ENCODE measurements at regions not wholly inside any gene's neighbourhood (a gene's known extent, or its start where the extent isn't known, plus 50 kb on each side); places are given as distances from the start of the nearest gene placed in this dataset.

- H3K27ac ChIP-seq (ENCODE audit: poor library complexity, severe bottlenecking) = no peak overlapping the region
- no peaks in the 10 kb centered on the region for H3K9me3 ChIP-seq (ENCODE audit: severe bottlenecking)
- H3K4me3 ChIP-seq (ENCODE audit: severe bottlenecking) = no peak overlapping the region
- DNase-seq (ENCODE audit: low spot score) = no peak
- no peaks in the 10 kb centered on the region for H3K36me3 ChIP-seq (ENCODE audit: low read depth)
- H3K4me1 ChIP-seq (ENCODE audit: insufficient read depth, poor library complexity, severe bottlenecking) = no peaks in the 10 kb centered on the region
- TF ChIP-seq, protein P1, sequence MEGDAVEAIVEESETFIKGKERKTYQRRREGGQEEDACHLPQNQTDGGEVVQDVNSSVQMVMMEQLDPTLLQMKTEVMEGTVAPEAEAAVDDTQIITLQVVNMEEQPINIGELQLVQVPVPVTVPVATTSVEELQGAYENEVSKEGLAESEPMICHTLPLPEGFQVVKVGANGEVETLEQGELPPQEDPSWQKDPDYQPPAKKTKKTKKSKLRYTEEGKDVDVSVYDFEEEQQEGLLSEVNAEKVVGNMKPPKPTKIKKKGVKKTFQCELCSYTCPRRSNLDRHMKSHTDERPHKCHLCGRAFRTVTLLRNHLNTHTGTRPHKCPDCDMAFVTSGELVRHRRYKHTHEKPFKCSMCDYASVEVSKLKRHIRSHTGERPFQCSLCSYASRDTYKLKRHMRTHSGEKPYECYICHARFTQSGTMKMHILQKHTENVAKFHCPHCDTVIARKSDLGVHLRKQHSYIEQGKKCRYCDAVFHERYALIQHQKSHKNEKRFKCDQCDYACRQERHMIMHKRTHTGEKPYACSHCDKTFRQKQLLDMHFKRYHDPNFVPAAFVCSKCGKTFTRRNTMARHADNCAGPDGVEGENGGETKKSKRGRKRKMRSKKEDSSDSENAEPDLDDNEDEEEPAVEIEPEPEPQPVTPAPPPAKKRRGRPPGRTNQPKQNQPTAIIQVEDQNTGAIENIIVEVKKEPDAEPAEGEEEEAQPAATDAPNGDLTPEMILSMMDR (IDR thresholded peaks at IDR 0.05; ENCODE audit: poor library complexity, severe bottlenecking) = no peak
- ATAC-seq (ENCODE audit: low read depth) = no peak
- no peaks in the 10 kb centered on the region for H3K27me3 ChIP-seq (ENCODE audit: insufficient read depth, poor library complexity, severe bottlenecking)
These were observed 124.2 kb upstream of the TNPO1 start for GRCh38 chr5:72692231-72692637.

GRCh38 chr5:72691751-72692150 is 124.7 kb upstream of the TNPO1 start:
- no peak overlapping the region for H3K27ac ChIP-seq (ENCODE audit: poor library complexity, severe bottlenecking)
- no peaks in the 10 kb centered on the region for H3K27me3 ChIP-seq (ENCODE audit: insufficient read depth, poor library complexity, severe bottlenecking)
- DNase-seq (ENCODE audit: low spot score) (no peak), ATAC-seq (ENCODE audit: low read depth) (no peak)
- H3K9me3 ChIP-seq (ENCODE audit: severe bottlenecking) = no peaks in the 10 kb centered on the region
- TF ChIP-seq, protein P1 (IDR thresholded peaks at IDR 0.05; ENCODE audit: poor library complexity, severe bottlenecking) = no peak
- H3K36me3 ChIP-seq (ENCODE audit: low read depth) = no peaks in the 10 kb centered on the region
- no peak overlapping the region for H3K4me3 ChIP-seq (ENCODE audit: severe bottlenecking)
- no peaks in the 10 kb centered on the region for H3K4me1 ChIP-seq (ENCODE audit: insufficient read depth, poor library complexity, severe bottlenecking)

DNA sequence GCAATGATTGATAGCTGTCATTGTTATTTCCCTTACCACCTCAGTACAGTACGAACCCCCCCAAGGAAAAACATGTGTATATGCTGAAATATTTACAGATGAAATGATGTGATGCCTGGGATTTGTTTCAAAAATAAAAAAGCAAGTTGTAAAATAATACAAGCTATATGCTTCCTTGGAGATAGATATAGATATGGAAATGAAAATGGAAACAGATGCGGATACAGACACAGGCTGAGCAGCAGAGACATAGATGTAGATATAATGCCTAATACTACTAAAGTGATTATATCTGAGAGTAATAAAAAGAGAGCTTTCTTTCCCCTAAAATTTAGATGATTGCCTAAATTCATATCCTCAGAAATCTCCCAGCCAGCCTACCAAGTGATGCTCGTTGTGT is 127.5 kb upstream of the TNPO1 start:
- TF ChIP-seq, protein P1 (IDR thresholded peaks at IDR 0.05; ENCODE audit: poor library complexity, severe bottlenecking) = no peak
- no peak overlapping the region for H3K4me3 ChIP-seq (ENCODE audit: severe bottlenecking)

DNA sequence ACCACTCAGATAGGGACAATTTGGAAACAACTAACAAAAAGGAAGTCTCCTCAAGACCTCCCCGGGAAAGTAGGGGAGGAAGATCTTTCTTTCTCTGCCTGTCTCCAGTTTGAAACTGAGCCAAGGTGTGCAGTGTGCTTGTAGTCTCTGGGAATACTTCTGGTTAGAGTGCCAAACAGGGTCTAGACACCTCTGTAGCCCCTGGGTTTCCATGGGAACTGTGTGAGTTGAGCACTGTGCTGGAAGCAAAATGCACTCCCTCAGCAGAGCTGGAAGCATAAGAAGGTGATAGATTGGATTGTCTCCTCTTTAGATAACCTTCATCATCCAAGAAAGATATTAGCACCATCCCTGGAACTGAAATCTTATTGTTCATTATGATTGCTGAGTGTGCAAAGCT is 129.2 kb upstream of the TNPO1 start:
- Histone ChIP-seq H3K36me3 (ENCODE audit: low read depth) (no peaks in the 10 kb centered on the region), H3K9me3 (ENCODE audit: severe bottlenecking) (peaks cover 4% of the 10 kb centered on the region), H3K27ac (ENCODE audit: poor library complexity, severe bottlenecking) (no peak overlapping the region), H3K4me1 (ENCODE audit: insufficient read depth, poor library complexity, severe bottlenecking) (no peaks in the 10 kb centered on the region), H3K4me3 (ENCODE audit: severe bottlenecking) (no peak overlapping the region), H3K27me3 (ENCODE audit: insufficient read depth, poor library complexity, severe bottlenecking) (no peaks in the 10 kb centered on the region)
- DNase-seq (ENCODE audit: low spot score) = no peak
- ATAC-seq (ENCODE audit: low read depth) = no peak
- TF ChIP-seq, protein P1 (IDR thresholded peaks at IDR 0.05; ENCODE audit: poor library complexity, severe bottlenecking) = no peak

More for the DNA sequence above, 127.5 kb upstream of the TNPO1 start:
- Histone ChIP-seq H3K27ac (ENCODE audit: poor library complexity, severe bottlenecking) (no peak overlapping the region), H3K4me1 (ENCODE audit: insufficient read depth, poor library complexity, severe bottlenecking) (no peaks in the 10 kb centered on the region), H3K9me3 (ENCODE audit: severe bottlenecking) (no peaks in the 10 kb centered on the region), H3K36me3 (ENCODE audit: low read depth) (no peaks in the 10 kb centered on the region), H3K27me3 (ENCODE audit: insufficient read depth, poor library complexity, severe bottlenecking) (no peaks in the 10 kb centered on the region)
- no peak for ATAC-seq (ENCODE audit: low read depth)
- DNase-seq (ENCODE audit: low spot score) = no peak

DNA sequence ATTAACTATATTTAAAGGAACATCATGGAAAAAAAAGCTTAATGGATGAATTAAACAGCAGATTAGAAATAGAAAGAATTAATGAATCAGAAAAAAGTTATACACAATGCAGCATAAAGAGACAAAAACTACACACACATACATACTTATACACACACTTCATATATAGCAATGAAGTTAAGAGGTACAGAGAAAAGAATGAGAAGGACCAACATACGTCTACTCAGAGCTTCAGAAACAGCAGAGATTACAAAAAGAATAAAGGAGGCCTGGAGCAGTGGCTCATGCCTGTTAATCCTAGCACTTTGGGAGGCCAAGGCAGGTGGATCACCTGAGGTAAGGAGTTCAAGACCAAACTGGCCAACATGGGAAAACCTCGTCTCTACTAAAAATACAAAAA is 133.9 kb upstream of the TNPO1 start:
- no peak for DNase-seq (ENCODE audit: low spot score)
- Histone ChIP-seq H3K4me1 (ENCODE audit: insufficient read depth, poor library complexity, severe bottlenecking) (no peaks in the 10 kb centered on the region), H3K27me3 (ENCODE audit: insufficient read depth, poor library complexity, severe bottlenecking) (no peaks in the 10 kb centered on the region), H3K4me3 (ENCODE audit: severe bottlenecking) (no peak overlapping the region), H3K9me3 (ENCODE audit: severe bottlenecking) (peaks cover 4% of the 10 kb centered on the region), H3K36me3 (ENCODE audit: low read depth) (no peaks in the 10 kb centered on the region), H3K27ac (ENCODE audit: poor library complexity, severe bottlenecking) (no peak overlapping the region)
- no peak for ATAC-seq (ENCODE audit: low read depth)
- TF ChIP-seq, protein P1 (IDR thresholded peaks at IDR 0.05; ENCODE audit: poor library complexity, severe bottlenecking) = no peak

Data from RWPE2 (cell line).